HG02884 (cell line): ENCODE measurements at regions not wholly inside any gene's neighbourhood (a gene's known extent, or its start where the extent isn't known, plus 50 kb on each side); places are given as distances from the start of the nearest gene placed in this dataset.

Experiments used
- ATAC-seq: cut with Tn5 transposase; IDR thresholded peaks from one replicate; pipeline ENCODE4 v1.9.1; 2021; ENCODE audit warnings: mild to moderate bottlenecking, moderate library complexity; ENCODE audit not compliant: unreplicated experiment

DNA sequence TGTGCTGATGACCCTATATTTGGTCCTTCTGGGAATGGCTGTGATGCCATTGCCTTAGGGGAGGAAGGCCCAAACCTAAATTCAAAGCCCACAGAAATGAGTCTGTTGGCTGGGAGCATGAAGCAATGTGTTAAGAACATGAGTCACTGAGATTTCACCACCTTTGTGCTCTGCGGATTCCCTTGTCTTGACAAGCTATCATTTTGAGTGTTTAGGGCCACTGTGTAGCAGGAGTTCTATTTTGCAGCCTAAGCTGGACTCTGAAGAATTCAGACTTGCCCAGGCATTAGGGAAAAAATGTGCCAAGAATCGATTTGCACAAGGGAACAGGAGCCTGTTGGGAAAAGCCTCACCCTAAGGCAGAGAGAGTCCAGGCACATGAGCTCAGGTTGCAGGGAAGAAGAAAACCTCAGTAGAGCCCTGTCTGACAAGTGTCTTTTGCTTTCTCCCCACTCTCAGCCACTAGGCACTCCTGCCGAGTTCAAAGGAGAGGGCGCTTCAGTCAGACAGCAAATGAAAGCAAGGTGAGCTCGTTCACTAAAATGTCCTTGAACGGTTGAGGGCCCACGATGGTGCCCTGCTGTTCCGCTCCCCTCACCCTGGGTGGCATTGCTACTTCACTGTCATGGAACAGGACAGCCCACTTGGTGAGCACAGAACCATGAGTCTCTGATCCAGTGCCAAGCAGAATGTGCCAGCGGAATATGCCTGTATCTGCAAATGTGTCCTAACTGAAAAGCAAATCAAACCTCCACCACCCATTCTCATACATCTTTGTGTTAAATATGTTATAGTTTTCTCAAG is 93.6 kb downstream of the PRLHR start:
- ATAC-seq = no peak

DNA sequence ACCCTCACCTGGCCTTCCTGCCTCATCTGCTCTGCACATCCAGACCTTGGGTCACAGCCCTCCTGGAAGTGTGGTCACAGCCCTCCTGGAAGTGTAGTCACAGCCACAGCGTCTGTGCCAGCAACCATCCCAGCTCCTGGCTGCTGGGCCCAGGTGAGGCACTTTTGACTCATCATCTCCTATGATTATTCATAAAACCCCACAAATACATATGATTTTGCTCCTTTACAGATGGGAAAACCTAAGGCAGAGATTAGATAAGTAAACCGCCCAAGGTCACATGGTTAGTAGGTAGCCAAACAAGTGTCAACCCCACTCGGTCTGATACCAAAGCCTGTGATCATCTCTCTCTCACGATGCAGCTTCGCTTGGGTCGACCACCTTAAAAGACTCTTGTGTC is 94.3 kb downstream of the PRLHR start:
- no peak for ATAC-seq

DNA sequence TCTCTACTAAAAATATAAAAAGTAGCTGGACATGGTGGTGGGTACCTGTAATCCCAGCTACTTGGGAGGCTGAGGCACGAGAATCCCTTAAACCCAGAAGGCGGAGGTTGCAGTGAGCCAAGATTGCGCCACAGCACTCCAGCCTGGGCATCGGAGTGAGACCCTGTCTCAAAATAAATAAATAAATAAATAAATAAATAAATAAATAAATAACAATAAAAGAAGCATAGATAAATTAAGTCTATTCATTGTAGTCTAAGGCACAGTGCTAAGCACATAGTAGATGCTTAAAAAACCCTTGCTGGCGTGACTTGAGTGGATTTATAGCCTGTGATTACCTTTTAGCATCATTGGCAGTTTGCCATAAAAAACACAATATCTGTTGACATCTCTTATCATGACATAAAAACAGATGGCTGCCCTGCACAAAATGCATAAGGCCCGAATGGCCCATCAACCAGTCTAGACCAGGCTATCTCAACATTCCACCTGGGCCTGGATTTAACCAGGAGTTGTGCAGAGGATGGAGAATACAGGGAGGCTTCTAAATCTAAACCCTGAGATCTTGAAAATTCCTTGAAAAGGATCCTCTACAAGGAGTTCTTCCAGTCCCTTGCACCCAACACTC is 94.9 kb downstream of the PRLHR start:
- no peak for ATAC-seq

DNA sequence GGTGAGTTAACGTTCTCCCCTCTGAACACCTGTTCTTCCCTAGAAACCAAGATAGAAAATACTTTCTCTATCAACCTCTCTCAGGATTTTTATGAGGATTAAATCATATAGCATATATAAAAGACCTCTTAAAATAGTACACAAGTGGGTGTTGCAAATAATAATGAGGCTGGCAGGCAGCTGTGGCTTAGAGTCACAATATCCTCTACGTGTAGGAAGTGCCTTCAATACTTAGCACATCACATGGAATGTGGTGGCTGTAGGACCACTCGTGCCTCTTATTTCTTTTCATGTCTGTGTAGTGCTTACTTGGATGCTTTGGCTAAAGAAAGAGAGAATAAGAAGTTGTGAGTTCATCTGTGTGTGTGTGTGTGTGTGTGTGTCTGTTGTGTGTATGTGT is 96.3 kb downstream of the PRLHR start:
- no peak for ATAC-seq

DNA sequence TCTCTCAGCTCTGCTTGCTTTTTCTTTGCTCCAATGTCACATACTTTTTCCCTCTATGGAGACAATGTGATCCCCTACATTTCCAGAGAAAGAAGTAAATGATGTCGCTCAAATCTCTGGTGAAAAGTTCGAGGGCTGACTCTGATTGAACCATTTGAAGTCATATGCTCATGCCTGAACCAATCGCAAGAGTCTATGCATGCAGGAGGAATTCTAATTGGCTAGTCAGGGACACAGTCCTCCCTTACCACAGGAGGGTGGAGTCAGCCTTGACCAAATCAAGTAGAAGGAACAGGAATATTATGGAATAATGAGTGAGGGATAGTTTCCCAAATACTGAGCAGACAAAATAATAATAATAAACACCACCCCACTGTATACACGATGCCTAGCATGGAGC is 96.8 kb downstream of the PRLHR start:
- no peak for ATAC-seq

DNA sequence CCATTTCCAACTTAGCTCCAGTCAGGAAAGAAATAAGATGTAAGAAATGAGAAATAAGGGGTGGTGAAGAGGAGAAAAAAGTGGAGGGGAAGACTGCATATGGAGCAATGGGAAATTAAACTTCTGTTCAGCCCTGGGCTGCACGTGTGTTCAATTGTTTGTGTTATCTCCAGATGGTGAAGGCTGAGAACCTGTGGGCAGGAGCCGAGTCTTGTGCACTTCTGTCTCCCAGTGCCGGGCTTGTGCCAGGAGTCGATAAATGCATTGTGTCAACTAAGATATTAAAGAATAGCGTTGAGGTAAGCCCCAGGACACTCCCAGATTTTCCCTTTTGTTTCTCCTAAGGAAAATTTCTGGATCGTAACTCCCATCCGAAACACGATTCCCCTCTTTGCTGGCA is 98.2 kb downstream of the PRLHR start:
- ATAC-seq = no peak

DNA sequence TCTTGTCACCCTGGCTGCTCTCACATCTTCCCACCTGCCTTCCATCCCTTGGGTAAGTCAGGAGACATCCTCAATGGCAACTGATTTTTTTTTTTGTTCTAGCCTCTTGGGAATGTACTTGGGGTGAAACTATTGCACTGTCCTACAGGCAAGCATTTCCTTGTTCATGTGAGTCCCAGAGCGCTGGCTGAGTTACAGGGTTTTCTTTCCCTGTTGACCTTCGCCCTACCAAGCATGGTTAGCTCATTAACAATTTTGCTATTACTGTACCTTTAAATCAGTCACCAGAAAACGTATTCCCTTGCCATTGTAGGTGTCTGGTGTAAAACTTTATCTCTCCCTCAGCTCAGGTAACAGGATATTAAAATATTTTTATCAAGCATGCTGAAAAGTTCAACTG is 98.9 kb downstream of the PRLHR start:
- ATAC-seq = no peak

DNA sequence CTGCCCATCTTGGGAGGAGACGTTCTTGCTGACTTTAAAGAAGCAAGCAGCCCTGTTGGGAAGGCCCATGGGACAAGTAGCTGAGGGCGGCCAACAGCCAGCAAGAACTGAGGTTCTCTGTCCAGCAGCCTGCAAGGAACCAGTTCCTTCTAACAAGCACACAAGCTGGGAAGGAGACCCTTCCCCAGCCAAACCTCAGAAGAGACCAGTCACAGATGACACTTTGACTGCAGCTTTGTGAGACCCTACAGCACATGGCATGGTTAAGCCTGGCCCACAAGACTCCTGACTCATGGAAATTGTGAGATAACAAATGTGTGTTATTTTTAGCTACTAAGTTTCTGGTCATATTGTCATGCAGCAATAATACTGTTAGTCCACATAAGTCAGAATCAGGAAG is 99.9 kb downstream of the PRLHR start:
- ATAC-seq = no peak

DNA sequence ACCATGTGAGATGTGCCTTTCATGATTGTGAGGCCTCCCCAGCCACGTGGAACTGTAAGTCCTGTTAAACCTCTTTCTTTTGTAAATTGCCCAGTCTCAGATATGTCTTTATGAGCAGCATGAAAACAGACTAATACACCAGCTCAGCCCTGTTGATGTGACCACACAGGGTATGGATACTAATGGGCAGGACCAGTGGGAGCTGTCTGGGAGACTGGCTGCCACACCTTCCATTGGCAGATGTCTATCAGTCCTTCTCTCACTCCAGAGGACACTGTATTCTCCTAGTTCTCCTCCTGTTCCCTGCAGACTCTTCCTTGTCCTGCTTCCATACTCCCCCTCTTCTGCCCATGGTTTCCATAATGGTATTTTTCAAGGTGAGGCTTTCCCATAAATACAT is 104.4 kb downstream of the PRLHR start:
- no peak for ATAC-seq

DNA sequence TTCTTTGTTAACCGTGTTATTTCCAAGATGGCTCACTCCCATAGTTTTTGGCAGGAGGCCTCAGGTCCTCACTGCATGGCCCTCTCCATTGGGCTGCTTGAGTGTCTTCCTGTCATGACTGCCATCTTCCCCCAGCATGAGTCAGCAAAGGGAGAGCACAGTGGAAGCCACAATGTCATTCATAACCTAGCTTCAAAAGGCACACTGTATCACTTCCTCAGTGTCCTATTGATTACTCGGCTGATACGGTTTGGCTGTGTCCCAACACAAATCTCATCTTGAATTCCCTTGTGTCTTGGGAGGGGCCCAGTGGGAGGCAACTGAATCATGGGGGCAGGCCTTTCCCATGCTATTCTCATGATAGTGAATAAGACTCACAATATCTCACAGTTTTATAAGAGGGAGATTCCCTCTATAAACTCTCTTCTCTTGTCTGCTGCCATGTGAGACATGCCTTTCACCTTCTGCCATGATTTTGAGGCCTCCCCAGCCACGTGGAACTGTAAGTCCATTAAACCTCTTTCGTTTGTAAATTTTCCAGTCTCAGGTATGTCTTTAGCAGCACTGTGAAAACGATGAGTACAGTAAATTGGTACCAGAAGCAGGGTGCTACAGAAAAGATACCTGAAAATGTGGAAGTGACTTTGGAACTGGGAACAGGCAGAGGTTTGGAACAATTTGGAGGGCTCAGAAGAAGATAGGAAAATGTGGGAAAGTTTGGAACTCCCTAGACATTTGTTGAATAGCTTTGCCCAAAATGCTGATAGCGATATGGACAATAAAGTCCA is 106.5 kb downstream of the PRLHR start:
- ATAC-seq = no peak

DNA sequence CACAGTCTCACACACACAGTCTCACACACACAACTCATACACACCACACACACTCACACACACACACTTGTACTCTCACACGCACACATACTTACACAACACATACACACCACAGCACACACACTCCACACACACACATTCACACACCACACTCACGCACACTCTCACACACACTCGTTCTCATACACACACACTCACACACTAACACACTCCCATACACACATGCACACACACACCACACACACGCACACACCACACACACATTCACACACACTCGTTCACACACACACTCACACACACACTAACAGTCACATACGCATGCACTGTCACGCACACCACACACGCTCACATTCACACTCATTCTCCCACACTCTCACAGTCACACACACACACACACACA is 109.8 kb downstream of the PRLHR start:
- ATAC-seq = no peak

DNA sequence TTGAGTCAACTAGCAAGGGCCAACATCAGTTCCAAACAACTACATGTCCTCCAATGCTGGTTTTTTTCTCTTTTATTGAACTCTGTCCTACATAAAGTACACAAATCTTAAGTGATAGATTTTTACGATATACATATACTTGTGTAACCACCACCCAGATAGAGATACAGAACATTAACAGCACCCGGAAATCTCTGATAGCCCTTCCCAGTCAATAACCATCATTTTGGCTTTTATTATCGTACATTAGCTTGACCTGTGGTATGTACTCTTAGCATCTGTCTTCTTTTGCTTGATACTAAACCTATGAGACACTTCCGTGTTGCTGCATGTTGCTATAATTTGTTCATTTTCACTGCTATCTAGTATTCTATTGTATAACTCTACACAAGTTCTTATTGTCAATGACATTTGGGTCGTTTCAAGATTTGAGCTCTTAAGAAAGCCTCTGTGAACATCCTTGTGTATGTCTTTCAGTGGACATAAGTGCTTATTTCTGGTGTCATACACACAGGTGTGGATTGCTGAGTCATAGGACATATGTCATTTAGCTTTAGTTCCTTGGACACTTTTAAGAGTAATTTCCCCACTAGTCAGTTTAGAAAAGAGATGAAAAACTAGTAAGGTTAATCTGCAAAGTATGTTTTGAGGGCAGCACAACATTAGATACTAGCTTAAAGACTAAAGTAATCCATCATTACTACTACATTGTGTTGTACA is 111.1 kb downstream of the PRLHR start:
- ATAC-seq = no peak

DNA sequence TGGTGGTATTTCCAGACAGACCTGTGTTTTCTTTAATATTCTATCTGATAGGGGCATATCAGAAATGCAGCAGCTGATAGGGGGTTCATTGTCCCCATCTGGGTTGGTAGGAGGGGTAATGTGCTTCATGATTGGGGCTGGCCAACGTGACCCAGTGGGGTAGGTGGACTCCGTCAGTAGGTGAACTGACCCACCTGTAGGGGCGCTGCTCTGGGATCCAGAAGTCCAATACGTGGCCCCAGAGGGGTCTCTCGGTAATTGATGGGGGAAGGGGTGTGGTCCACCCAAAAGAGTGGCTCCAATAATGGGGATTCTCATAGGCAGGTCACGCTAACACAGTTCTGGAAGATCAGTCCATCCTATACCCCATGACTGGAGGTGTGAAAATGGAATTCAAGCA is 112.0 kb downstream of the PRLHR start:
- ATAC-seq = no peak

DNA sequence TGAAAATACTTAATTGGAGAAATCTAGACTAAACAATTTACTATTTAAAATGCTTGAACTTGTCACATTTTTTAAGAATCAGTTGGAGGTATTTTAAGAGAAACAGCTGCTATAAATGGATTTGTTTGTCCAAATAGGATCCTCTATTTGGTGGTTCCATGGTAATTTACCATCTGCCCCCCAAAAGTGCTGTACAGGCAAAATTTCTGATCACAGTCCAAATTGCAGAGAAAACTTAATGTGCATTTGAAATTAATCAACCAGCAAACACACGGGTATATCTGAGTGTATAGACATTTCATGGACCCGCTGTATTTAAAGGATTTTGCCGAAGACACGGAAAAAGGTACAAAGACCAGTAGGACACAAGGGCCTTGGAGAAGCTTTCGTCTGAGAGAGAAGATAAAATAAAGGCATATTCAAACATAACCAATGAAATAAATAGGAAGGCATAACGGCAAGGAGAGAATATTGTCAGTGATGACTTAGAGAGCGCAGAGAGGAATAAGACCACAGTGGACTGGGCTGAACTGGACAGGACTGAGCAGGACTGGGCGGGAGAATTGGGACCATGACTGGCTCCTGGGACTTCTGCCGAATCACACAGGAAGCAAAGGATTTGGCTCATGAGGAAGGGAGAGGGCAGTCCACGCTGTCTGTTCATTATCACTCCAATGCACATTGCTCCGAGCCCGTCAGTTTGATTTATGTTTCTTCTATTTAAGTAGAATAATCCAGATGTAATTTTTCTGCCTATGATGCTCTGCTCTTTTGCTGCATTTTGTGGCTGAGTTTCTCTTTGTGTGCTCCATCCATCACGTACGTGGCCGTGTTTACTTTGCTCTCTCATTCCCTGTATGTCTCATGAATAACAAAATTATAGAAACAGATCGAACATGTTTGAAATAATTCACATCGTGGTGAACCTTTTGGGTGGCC is 112.8 kb downstream of the PRLHR start:
- no peak for ATAC-seq

DNA sequence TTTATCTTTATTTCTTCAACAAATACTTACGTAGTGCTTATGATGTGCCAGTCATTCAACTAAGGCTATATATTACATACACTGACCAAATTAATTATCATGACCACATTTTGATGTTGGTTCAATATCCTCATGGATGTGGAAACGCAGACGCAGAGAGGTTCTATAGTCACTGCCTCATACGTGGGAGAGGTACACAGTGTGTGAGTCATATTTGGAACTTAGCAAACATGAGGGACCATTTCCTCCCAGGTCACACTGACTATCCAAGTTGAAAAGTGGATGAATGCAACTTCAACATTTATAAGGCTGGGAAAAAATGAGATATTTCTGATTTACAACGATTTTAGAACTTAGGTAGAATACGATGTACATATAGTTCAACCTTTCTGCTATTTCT is 113.6 kb downstream of the PRLHR start:
- no peak for ATAC-seq

DNA sequence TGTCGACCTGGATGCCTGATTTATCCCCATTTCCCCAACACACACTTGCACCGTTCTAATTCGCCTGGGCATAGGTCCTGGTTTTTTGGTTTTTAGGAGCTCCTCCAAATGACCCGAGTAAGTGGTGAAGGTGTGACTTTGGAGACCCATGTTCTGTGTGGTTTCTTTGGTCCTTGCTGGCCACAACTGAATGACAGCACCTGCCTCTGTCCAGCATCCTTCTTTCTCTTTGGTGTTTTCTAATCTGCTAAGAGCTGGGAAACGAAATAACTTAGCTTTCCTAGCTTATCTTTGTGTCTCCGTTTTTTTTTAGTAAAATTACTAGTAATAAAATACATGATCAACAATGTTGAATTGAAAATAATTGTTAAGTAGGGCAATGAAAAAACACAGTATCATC is 120.2 kb downstream of the PRLHR start:
- no peak for ATAC-seq

DNA sequence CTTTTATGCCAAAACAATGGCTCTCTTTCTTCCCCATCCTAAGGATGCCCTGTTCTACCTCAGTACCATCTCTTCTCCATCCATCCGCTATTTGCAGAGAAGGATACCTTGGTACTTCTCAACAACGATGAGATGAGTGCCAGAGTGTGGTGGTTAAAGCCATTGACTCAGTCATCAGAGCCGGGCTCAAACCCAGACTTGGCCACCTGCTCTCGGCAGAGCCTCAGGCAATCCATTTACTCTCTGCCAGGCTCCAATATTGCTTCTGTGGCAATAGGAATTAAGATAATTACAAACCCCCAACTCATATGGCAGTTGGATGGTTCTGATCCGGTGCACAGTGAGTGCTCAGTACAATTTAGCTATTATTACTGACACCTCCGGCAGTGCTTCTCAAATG is 121.3 kb downstream of the PRLHR start:
- no peak for ATAC-seq

DNA sequence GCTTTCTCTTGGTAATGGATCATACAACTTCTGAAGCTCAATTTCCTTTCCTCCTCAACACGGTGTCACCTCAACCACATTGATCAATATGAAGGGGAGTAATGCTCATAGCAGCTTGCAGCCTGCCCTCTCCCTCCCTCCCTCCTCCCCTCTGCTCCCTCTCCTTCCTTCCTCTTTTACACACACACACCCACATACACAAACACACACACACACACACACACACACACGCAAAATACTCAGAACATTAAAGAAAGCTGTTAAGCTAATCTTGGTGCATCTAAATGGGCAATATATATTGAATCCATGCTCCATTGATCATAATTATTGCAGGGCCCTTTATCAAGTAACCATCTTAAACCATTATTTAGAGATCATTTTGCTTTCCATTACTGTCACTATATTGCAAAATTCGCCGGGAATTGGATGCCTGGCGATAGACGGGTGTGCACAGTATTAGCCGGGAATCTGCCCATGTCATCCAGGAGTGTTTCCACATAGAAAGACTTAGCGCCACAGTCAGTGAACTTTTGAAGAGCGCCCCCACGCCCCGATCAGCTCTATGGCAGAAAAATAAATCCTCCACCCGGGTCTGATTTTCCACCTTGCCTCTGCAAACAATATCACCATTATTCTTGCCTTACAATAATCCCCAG is 122.0 kb downstream of the PRLHR start:
- no peak for ATAC-seq

DNA sequence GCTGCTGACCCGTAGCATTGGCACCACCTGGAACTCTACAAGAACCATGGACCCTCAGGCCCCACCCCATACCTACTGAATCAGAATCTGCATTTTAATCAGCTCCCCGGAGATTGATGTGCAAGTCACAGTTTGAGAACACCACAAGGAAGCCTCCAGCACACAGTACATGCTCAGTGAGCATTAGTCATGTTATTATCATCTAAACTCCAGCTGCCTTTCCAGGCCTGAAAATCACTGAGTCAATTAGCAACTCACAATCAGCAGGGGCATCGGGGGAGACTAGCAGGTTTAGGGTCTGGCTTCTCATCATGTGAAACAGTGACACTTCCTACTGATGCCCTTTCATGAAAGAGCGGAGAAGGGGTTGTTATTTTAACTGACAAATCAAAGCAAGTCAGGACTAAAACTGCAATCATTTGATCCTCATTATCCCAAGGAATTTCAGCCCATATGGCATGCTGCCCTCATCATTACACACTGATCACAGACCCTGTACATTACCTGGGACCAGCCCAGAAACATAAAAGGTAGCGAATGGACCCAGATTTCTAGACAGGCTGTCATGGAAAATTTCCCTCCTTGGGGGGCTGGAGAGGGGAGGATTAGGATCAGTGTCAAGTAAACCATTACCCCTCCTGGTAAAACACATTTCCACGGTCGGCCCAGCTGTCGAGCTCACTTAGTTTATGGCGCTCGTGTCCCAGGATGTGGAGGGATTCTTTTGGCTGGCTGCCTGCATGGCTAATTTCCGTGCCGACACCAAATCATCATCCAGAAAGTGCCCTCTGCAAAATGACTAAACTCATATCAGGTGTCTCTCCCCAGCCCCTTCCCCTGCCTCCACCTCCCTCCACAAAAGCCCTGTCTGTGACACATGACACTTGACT is 122.8 kb downstream of the PRLHR start:
- no peak for ATAC-seq
